ENCODE measurements at regions not wholly inside any gene's neighbourhood (a gene's known extent, or its start where the extent isn't known, plus 50 kb on each side); places are given as distances from the start of the nearest gene placed in this dataset.

- Histone ChIP-seq H3K36me3 (ENCODE audit: insufficient read depth, low read length) (no peaks in the 10 kb centered on the region), H3K27ac (ENCODE audit: low read depth, low read length) (no peak overlapping the region), H3K4me3 (ENCODE audit: insufficient read depth, low read length) (no peak overlapping the region), H2AFZ (ENCODE audit: low read length) (no peak overlapping the region), H3K9me3 (ENCODE audit: low read depth, low read length) (no peaks in the 10 kb centered on the region), H3K4me1 (ENCODE audit: insufficient read depth, low read length) (no peaks in the 10 kb centered on the region), H3K4me2 (ENCODE audit: insufficient read depth, low read length) (no peak overlapping the region), H3K79me2 (ENCODE audit: insufficient read depth, low read length) (no peaks in the 10 kb centered on the region), H4K20me1 (ENCODE audit: insufficient read depth, low read length) (no peaks in the 10 kb centered on the region), H3K27me3 (ENCODE audit: insufficient read depth, low read length) (peaks cover 41% of the 10 kb centered on the region)
- no peak for DNase-seq (ENCODE audit: insufficient read length, low spot score, missing footprints)
- TF ChIP-seq, protein P1, sequence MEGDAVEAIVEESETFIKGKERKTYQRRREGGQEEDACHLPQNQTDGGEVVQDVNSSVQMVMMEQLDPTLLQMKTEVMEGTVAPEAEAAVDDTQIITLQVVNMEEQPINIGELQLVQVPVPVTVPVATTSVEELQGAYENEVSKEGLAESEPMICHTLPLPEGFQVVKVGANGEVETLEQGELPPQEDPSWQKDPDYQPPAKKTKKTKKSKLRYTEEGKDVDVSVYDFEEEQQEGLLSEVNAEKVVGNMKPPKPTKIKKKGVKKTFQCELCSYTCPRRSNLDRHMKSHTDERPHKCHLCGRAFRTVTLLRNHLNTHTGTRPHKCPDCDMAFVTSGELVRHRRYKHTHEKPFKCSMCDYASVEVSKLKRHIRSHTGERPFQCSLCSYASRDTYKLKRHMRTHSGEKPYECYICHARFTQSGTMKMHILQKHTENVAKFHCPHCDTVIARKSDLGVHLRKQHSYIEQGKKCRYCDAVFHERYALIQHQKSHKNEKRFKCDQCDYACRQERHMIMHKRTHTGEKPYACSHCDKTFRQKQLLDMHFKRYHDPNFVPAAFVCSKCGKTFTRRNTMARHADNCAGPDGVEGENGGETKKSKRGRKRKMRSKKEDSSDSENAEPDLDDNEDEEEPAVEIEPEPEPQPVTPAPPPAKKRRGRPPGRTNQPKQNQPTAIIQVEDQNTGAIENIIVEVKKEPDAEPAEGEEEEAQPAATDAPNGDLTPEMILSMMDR (IDR thresholded peaks at IDR 0.05; ENCODE audit: extremely low read depth, low read depth, low read length) = no peak
Measured at GRCh38 chr2:11013196-11013595, 101.5 kb downstream of the KCNF1 start.

GRCh38 chr2:11014026-11014425 lies 102.3 kb downstream of the KCNF1 start:
- no peak overlapping the region for H3K4me3 ChIP-seq (ENCODE audit: insufficient read depth, low read length)
- H3K79me2 ChIP-seq (ENCODE audit: insufficient read depth, low read length) = no peaks in the 10 kb centered on the region
- TF ChIP-seq, protein P1 (IDR thresholded peaks at IDR 0.05; ENCODE audit: extremely low read depth, low read depth, low read length) = no peak
- no peaks in the 10 kb centered on the region for H3K9me3 ChIP-seq (ENCODE audit: low read depth, low read length)
- peaks cover 46% of the 10 kb centered on the region for H3K27me3 ChIP-seq (ENCODE audit: insufficient read depth, low read length)
- H3K36me3 ChIP-seq (ENCODE audit: insufficient read depth, low read length) = no peaks in the 10 kb centered on the region
- H3K4me2 ChIP-seq (ENCODE audit: insufficient read depth, low read length) = no peak overlapping the region
- no peaks in the 10 kb centered on the region for H4K20me1 ChIP-seq (ENCODE audit: insufficient read depth, low read length)
- no peak for DNase-seq (ENCODE audit: insufficient read length, low spot score, missing footprints)
- H3K4me1 ChIP-seq (ENCODE audit: insufficient read depth, low read length) = no peaks in the 10 kb centered on the region
- no peak overlapping the region for H2AFZ ChIP-seq (ENCODE audit: low read length)
- no peak overlapping the region for H3K27ac ChIP-seq (ENCODE audit: low read depth, low read length)

DNA sequence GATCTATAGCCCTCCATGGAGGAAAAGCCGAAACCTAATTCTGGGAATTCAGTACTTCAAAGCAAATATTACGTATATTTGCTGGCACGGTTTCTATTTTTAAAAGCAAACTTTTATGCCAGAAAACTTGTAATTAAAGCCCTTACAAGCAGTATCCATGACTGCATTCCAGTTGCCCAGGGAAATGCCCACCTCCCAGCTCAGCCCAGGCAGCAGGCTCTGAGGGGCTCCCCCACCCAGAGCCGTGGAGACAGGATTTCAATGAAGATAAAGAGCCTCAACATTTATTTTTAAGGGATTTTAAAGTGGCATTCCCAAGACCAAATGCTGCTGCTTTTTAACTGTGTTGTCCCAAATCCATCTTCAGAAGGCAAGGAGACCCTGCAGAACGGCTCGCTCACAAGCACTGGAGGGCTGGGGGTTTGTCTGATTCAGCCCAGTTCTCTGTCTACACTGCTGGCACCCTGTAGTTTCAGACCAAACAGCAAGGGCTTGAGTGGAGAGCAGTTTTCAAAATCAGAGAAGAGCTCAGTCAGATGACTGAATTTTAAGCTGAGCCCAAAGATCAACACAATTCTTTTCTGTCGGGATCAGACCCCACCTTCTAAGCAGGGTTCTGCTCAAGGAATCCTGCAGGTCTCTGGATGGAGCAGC lies 105.1 kb downstream of the KCNF1 start:
- no peak overlapping the region for H2AFZ ChIP-seq (ENCODE audit: low read length)
- no peaks in the 10 kb centered on the region for H3K4me1 ChIP-seq (ENCODE audit: insufficient read depth, low read length)
- H3K4me2 ChIP-seq (ENCODE audit: insufficient read depth, low read length) = no peak overlapping the region
- TF ChIP-seq, protein P1 (IDR thresholded peaks at IDR 0.05; ENCODE audit: extremely low read depth, low read depth, low read length) = no peak
- no peaks in the 10 kb centered on the region for H3K36me3 ChIP-seq (ENCODE audit: insufficient read depth, low read length)
- no peaks in the 10 kb centered on the region for H3K9me3 ChIP-seq (ENCODE audit: low read depth, low read length)
- no peak for DNase-seq (ENCODE audit: insufficient read length, low spot score, missing footprints)
- no peaks in the 10 kb centered on the region for H3K79me2 ChIP-seq (ENCODE audit: insufficient read depth, low read length)
- H4K20me1 ChIP-seq (ENCODE audit: insufficient read depth, low read length) = no peaks in the 10 kb centered on the region
- no peak overlapping the region for H3K27ac ChIP-seq (ENCODE audit: low read depth, low read length)
- peaks cover 62% of the 10 kb centered on the region for H3K27me3 ChIP-seq (ENCODE audit: insufficient read depth, low read length)
- H3K4me3 ChIP-seq (ENCODE audit: insufficient read depth, low read length) = no peak overlapping the region

GRCh38 chr2:11017921-11018320 lies 106.2 kb downstream of the KCNF1 start:
- no peaks in the 10 kb centered on the region for H3K4me1 ChIP-seq (ENCODE audit: insufficient read depth, low read length)
- peaks cover 65% of the 10 kb centered on the region for H3K27me3 ChIP-seq (ENCODE audit: insufficient read depth, low read length)
- H4K20me1 ChIP-seq (ENCODE audit: insufficient read depth, low read length) = no peaks in the 10 kb centered on the region
- TF ChIP-seq, protein P1 (IDR thresholded peaks at IDR 0.05; ENCODE audit: extremely low read depth, low read depth, low read length) = no peak
- H3K4me3 ChIP-seq (ENCODE audit: insufficient read depth, low read length) = no peak overlapping the region
- H3K36me3 ChIP-seq (ENCODE audit: insufficient read depth, low read length) = no peaks in the 10 kb centered on the region
- H3K9me3 ChIP-seq (ENCODE audit: low read depth, low read length) = no peaks in the 10 kb centered on the region
- DNase-seq (ENCODE audit: insufficient read length, low spot score, missing footprints) = no peak
- H3K79me2 ChIP-seq (ENCODE audit: insufficient read depth, low read length) = no peaks in the 10 kb centered on the region
- no peak overlapping the region for H2AFZ ChIP-seq (ENCODE audit: low read length)
- no peak overlapping the region for H3K4me2 ChIP-seq (ENCODE audit: insufficient read depth, low read length)
- no peak overlapping the region for H3K27ac ChIP-seq (ENCODE audit: low read depth, low read length)

Measured in osteoblast (primary cell).